ENCODE measurements at regions not wholly inside any gene's neighbourhood (a gene's known extent, or its start where the extent isn't known, plus 50 kb on each side); places are given as distances from the start of the nearest gene placed in this dataset.

DNA sequence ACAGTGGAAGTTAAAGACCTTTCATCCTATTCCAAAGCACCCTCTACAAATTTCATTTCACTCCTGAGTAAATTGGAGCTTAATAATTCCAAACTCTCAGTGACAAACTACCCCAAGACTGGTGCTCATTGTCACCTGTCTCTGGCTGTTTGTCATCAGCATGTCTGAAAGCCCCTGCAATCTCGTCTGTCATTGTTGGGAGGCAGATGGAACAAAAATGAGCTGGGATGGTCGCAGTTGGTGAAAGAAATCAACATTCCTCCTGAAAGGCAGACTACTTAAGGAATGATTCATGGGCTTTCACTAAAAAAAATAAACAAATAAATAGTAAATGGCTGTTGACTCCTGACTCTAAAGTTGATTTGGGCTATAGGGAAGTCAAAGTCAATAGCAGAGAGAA is 69.7 kb upstream of the PALS2 start:
- H3K9me3 ChIP-seq = no peaks in the 10 kb centered on the region
- intact Hi-C loops (cut with DNase I) = no loop called here
- WGBS, 3 donors = 64 to 79% (median 68%) methylated on average over 2 of the region's 2 CpGs
- H3K27me3 ChIP-seq = no peaks in the 10 kb centered on the region
- peaks cover 5% of the 10 kb centered on the region for H3K4me1 ChIP-seq (ENCODE audit: insufficient read depth)
- TF ChIP-seq CTCF (IDR thresholded peaks at IDR 0.05) (no peak), EP300 (IDR thresholded peaks at IDR 0.05) (no peak), POLR2A (IDR thresholded peaks at IDR 0.05) (no peak)
- no peaks in the 10 kb centered on the region for H3K36me3 ChIP-seq
- H3K27ac ChIP-seq = no peak overlapping the region
- no peak overlapping the region for H3K4me3 ChIP-seq
- DNase-seq = no peak

DNA sequence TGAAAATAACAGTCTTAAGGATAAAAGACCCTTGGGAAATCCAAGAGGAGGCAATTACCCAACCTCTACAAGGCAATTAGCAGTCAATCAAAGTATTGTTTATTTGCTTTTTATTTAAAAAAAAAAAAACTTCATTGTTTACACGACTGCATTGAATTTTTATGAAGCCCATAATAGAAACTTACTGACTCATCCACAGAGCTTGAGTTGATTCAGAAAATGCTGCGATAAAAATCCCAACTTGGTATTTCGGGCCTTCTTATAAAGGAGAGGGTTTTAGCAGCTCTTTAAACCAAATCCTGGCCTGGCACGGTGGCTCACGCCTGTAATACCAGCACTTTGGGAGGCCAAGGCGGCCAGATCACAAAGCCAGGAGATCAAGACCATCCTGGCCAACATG is 69.2 kb upstream of the PALS2 start:
- Histone ChIP-seq H3K36me3 (no peaks in the 10 kb centered on the region), H3K27me3 (no peaks in the 10 kb centered on the region), H3K9me3 (no peaks in the 10 kb centered on the region), H3K27ac (no peak overlapping the region), H3K4me1 (ENCODE audit: insufficient read depth) (peaks cover 5% of the 10 kb centered on the region), H3K4me3 (no peak overlapping the region)
- no peak for DNase-seq
- TF ChIP-seq EP300 (IDR thresholded peaks at IDR 0.05) = no peak
- no peak for TF ChIP-seq POLR2A (IDR thresholded peaks at IDR 0.05)
- no peak for TF ChIP-seq CTCF (IDR thresholded peaks at IDR 0.05)
- 70 to 75% (median 75%) methylated on average over 6 of the region's 6 CpGs for WGBS, 3 donors
- intact Hi-C loops (cut with DNase I) = no loop called here

- intact Hi-C loops (cut with DNase I) = no loop called here
- WGBS, 3 donors = 79 to 81% (median 80%) methylated on average over 2 of the region's 2 CpGs
- TF ChIP-seq POLR2A (IDR thresholded peaks at IDR 0.05) = no peak
- TF ChIP-seq CTCF (IDR thresholded peaks at IDR 0.05) = no peak
- no peak for TF ChIP-seq EP300 (IDR thresholded peaks at IDR 0.05)
- no peak for DNase-seq
- H3K27me3 ChIP-seq = no peaks in the 10 kb centered on the region
- H3K36me3 ChIP-seq = no peaks in the 10 kb centered on the region
- H3K4me3 ChIP-seq = no peak overlapping the region
- H3K4me1 ChIP-seq (ENCODE audit: insufficient read depth) = peaks cover 4% of the 10 kb centered on the region
- H3K27ac ChIP-seq = no peak overlapping the region
- H3K9me3 ChIP-seq = no peaks in the 10 kb centered on the region
Measured at GRCh38 chr7:24504836-24505235, 68.4 kb upstream of the PALS2 start.

GRCh38 chr7:24505968-24506367 is 67.3 kb upstream of the PALS2 start:
- Histone ChIP-seq H3K36me3 (no peaks in the 10 kb centered on the region), H3K4me3 (no peak overlapping the region), H3K9me3 (no peaks in the 10 kb centered on the region), H3K27me3 (no peaks in the 10 kb centered on the region), H3K4me1 (ENCODE audit: insufficient read depth) (no peaks in the 10 kb centered on the region), H3K27ac (no peak overlapping the region)
- WGBS, 3 donors = 67 to 83% (median 77%) methylated on average over 1 of the region's 1 CpG
- TF ChIP-seq CTCF (IDR thresholded peaks at IDR 0.05) (no peak), EP300 (IDR thresholded peaks at IDR 0.05) (no peak), POLR2A (IDR thresholded peaks at IDR 0.05) (no peak)
- intact Hi-C loops (cut with DNase I) = no loop called here
- no peak for DNase-seq

GRCh38 chr7:24508316-24508715 is 64.9 kb upstream of the PALS2 start:
- Histone ChIP-seq H3K4me1 (ENCODE audit: insufficient read depth) (no peaks in the 10 kb centered on the region), H3K27me3 (no peaks in the 10 kb centered on the region), H3K9me3 (no peaks in the 10 kb centered on the region), H3K27ac (no peak overlapping the region), H3K4me3 (no peak overlapping the region), H3K36me3 (no peaks in the 10 kb centered on the region)
- TF ChIP-seq CTCF (IDR thresholded peaks at IDR 0.05) (no peak), EP300 (IDR thresholded peaks at IDR 0.05) (no peak), POLR2A (IDR thresholded peaks at IDR 0.05) (no peak)
- intact Hi-C loops (cut with DNase I) = no loop called here
- WGBS, 3 donors = 50 to 57% (median 53%) methylated on average over 4 of the region's 4 CpGs
- DNase-seq = no peak

All from ovary (tissue), 7 donors.